Psoas muscle (tissue), 7 donors: ENCODE measurements at regions not wholly inside any gene's neighbourhood (a gene's known extent, or its start where the extent isn't known, plus 50 kb on each side); places are given as distances from the start of the nearest gene placed in this dataset.

Experiments
- ATAC-seq, 4 donors: fragments of 200-7000 bp; cut with Tn5 transposase; one replicate each; pipeline ENCODE4 v1.9.1; 2020; ENCODE audit warnings: moderate library complexity in 3 of 4, mild to moderate bottlenecking in 2 of 4
- DNase-seq, 2 donors: peaks; one replicate each; pipeline ENCODE4 v3.0.0-alpha.2; 2020
- H3K27ac ChIP-seq: fragments of 200-600 bp; one replicate; pipeline ENCODE4 v1.8.0; 2022
- H3K27me3 ChIP-seq, 3 donors: fragments of 200-600 bp in 1 of 3; one replicate each; pipeline versions ENCODE4 v1.6.1 to v1.8.0; 2013 to 2022; ENCODE audit warnings: low read length in 2 of 3, mild to moderate bottlenecking in 2 of 3, moderate library complexity in 1 of 3; ENCODE audit not compliant: insufficient read depth in 3 of 3
- H3K36me3 ChIP-seq, 2 donors: fragments of 200-600 bp in 1 of 2; one replicate each; pipeline versions ENCODE4 v1.6.1 to v1.8.0; 2013 to 2022; ENCODE audit warnings: low read depth in 1 of 2, mild to moderate bottlenecking in 1 of 2, moderate library complexity in 1 of 2; ENCODE audit not compliant: insufficient read depth in 1 of 2
- H3K4me1 ChIP-seq: fragments of 200-600 bp; one replicate; pipeline ENCODE4 v1.8.0; 2022
- H3K4me3 ChIP-seq: fragments of 200-600 bp; one replicate; pipeline ENCODE4 v1.8.0; 2022; ENCODE audit warnings: mild to moderate bottlenecking
- H3K9me3 ChIP-seq: fragments of 200-600 bp; one replicate; pipeline ENCODE4 v1.8.0; 2022
- CTCF ChIP-seq: fragments of 200-600 bp; IDR thresholded peaks from one replicate; pipeline ENCODE4 v1.8.0; 2022; ENCODE audit warnings: antibody characterized with exemption
- WGBS, 3 donors: extraction: QIAGEN DNeasy Blood & Tissue Kit; methylation state at CpG; one replicate each; pipeline versions ENCODE4 v1.1.6 to v1.1.7; 2013; 5-methylcytosine and 5-hydroxymethylcytosine counted together
- intact Hi-C, 2 donors: fragments of 100-400 bp; cut with DNase I; formaldehyde crosslinking; loops; one replicate each; pipeline versions ENCODE4 v1.11.0 to v1.14.2; 2022
- donor health status: healthy with polysubstance abuse.
- donor health status: DM: no; HTN: no; CAD: no; lungs with moderate emphysema.
- donor health status: Bipolar disorder and iron deficiency.
- donor health status: healthy.
- donor health status: DM: yes; HTN: yes; CAD: no.
- donor health status: DM: no; HTN: no; CAD: no.
- donor health status: DM: yes; HTN: yes; CAD: no.

GRCh38 chr6:113352831-113353230, 504.3 kb upstream of the MARCKS start:
- no peaks in the 10 kb centered on the region for H3K27me3 ChIP-seq
- H3K4me3 ChIP-seq, result no peak overlapping the region
- ATAC-seq, result no peak
- DNase-seq, result no peak
- H3K9me3 ChIP-seq, result no peaks in the 10 kb centered on the region
- no peaks in the 10 kb centered on the region for H3K36me3 ChIP-seq
- H3K27ac ChIP-seq, result no peak overlapping the region
- 64 to 78% (median 70%) methylated on average over 3 of the region's 3 CpGs for WGBS, 3 donors
- intact Hi-C loops, result no loop called here
- no peak for TF ChIP-seq CTCF
- H3K4me1 ChIP-seq, result no peaks in the 10 kb centered on the region

GRCh38 chr6:113353392-113353791, 503.8 kb upstream of the MARCKS start:
- ATAC-seq (no peak), DNase-seq (no peak)
- Histone ChIP-seq H3K27ac (no peak overlapping the region), H3K4me1 (no peaks in the 10 kb centered on the region), H3K27me3 (no peaks in the 10 kb centered on the region), H3K9me3 (no peaks in the 10 kb centered on the region), H3K36me3 (no peaks in the 10 kb centered on the region), H3K4me3 (no peak overlapping the region)
- no peak for TF ChIP-seq CTCF
- intact Hi-C loops, result no loop called here
- 59 to 71% (median 61%) methylated on average over 2 of the region's 2 CpGs for WGBS, 3 donors

- H3K36me3 ChIP-seq, result no peaks in the 10 kb centered on the region
- H3K9me3 ChIP-seq, result no peaks in the 10 kb centered on the region
- no peaks in the 10 kb centered on the region for H3K27me3 ChIP-seq
- WGBS, 3 donors, result 87 to 91% (median 90%) methylated on average over 6 of the region's 6 CpGs
- intact Hi-C loops, result no loop called here
- peaks cover under 1% of the 10 kb centered on the region for H3K4me1 ChIP-seq
- H3K27ac ChIP-seq, result no peak overlapping the region
- no peak for TF ChIP-seq CTCF
- no peak for ATAC-seq
- H3K4me3 ChIP-seq, result no peak overlapping the region
- no peak for DNase-seq
Observed at GRCh38 chr6:113354204-113354895, 502.8 kb upstream of the MARCKS start.

GRCh38 chr6:113356139-113356538, 501.0 kb upstream of the MARCKS start:
- no peaks in the 10 kb centered on the region for H3K36me3 ChIP-seq
- no peak for TF ChIP-seq CTCF
- DNase-seq (no peak), ATAC-seq (no peak)
- no peak overlapping the region for H3K27ac ChIP-seq
- no peaks in the 10 kb centered on the region for H3K27me3 ChIP-seq
- WGBS, 3 donors, result 55 to 82% (median 72%) methylated on average over 1 of the region's 1 CpG
- peaks cover 5% of the 10 kb centered on the region for H3K4me1 ChIP-seq
- no peaks in the 10 kb centered on the region for H3K9me3 ChIP-seq
- intact Hi-C loops, result no loop called here
- H3K4me3 ChIP-seq, result no peak overlapping the region

- whole genome bisulfite sequencing, 3 donors, result 87 to 88% (median 87%) methylated on average over 4 of the region's 4 CpGs
- Histone ChIP-seq H3K4me1 (peaks cover 5% of the 10 kb centered on the region), H3K4me3 (no peak overlapping the region), H3K36me3 (no peaks in the 10 kb centered on the region), H3K27ac (no peak overlapping the region), H3K27me3 (no peaks in the 10 kb centered on the region), H3K9me3 (no peaks in the 10 kb centered on the region)
- intact Hi-C loops, result no loop called here
- TF ChIP-seq CTCF, result no peak
- ATAC-seq (no peak), DNase-seq (no peak)
Observed at GRCh38 chr6:113357041-113357440, 500.1 kb upstream of the MARCKS start.
